Spleen (tissue), 11 donors: ENCODE measurements at regions not wholly inside any gene's neighbourhood (a gene's known extent, or its start where the extent isn't known, plus 50 kb on each side); places are given as distances from the start of the nearest gene placed in this dataset.
A peak's percentile ranks its signal among the peaks of the same experiment; 100 is the strongest.

ENCODE experiments used
- DNase-seq: peaks from one replicate; pipeline ENCODE4 v3.0.0-alpha.2; 2020
- H3K27ac ChIP-seq, 8 donors: fragments of 200-600 bp; sonication (generic) in 7 of 8; 1 replicate in 4 of 8; 2 replicates in 4 of 8; pipeline versions ENCODE4 v1.5.0 to v1.8.0; 2016 to 2021; ENCODE audit warnings: inconsistent platforms in 4 of 8, mild to moderate bottlenecking in 4 of 8, moderate library complexity in 1 of 8
- H3K27me3 ChIP-seq, 7 donors: fragments of 200-600 bp; sonication (generic) in 6 of 7; replicated peaks in 1 of 7; 1 replicate in 4 of 7; 2 replicates in 3 of 7; pipeline versions ENCODE4 v1.5.0 to v1.8.0; 2016 to 2021; ENCODE audit warnings: inconsistent platforms in 3 of 7, mild to moderate bottlenecking in 1 of 7
- H3K36me3 ChIP-seq, 6 donors: fragments of 200-600 bp; sonication (generic) in 5 of 6; 1 replicate in 4 of 6; 2 replicates in 2 of 6; pipeline versions ENCODE4 v1.5.0 to v1.8.0; 2016 to 2021; ENCODE audit warnings: inconsistent platforms in 2 of 6
- H3K4me1 ChIP-seq, 6 donors: fragments of 200-600 bp; sonication (generic) in 5 of 6; 1 replicate in 3 of 6; 2 replicates in 3 of 6; pipeline versions ENCODE4 v1.5.0 to v1.8.0; 2016 to 2021; ENCODE audit warnings: inconsistent platforms in 3 of 6
- H3K4me3 ChIP-seq, 8 donors: fragments of 200-600 bp; sonication (generic) in 7 of 8; 1 replicate in 4 of 8; 2 replicates in 4 of 8; pipeline versions ENCODE4 v1.5.0 to v1.8.0; 2016 to 2021; ENCODE audit warnings: inconsistent platforms in 4 of 8, mild to moderate bottlenecking in 4 of 8, moderate library complexity in 2 of 8
- H3K9me3 ChIP-seq, 8 donors: fragments of 200-600 bp; sonication (generic) in 7 of 8; 1 replicate in 4 of 8; 2 replicates in 4 of 8; pipeline versions ENCODE4 v1.5.0 to v1.8.0; 2016 to 2021; ENCODE audit warnings: inconsistent platforms in 4 of 8
- CTCF ChIP-seq, 11 experiments: fragments of 200-600 bp in 7 of 11; fragments of 450-650 bp in 4 of 11; sonication (generic) in 4 of 11; IDR thresholded peaks in 8 of 11; conservative IDR thresholded peaks in 3 of 11; 1 replicate in 7 of 11; 2 replicates in 4 of 11; pipeline versions ENCODE4 v1.4.0 to v1.8.0; 2016 to 2021; ENCODE audit warnings: antibody characterized with exemption in 11 of 11, inconsistent platforms in 4 of 11, mild to moderate bottlenecking in 1 of 11
- POLR2A ChIP-seq, 3 donors: fragments of 450-650 bp; IDR thresholded peaks; one replicate each; pipeline ENCODE4 v1.5.1; 2017; ENCODE audit warnings: antibody characterized with exemption in 3 of 3, mild to moderate bottlenecking in 1 of 3
- POLR2AphosphoS5 ChIP-seq, 3 donors: sonication (generic); formaldehyde crosslinking; IDR thresholded peaks; one replicate each; pipeline ENCODE4 v1.5.1; 2017; ENCODE audit warnings: antibody characterized with exemption in 3 of 3
- WGBS, 5 donors: extraction: QIAGEN DNeasy Blood & Tissue Kit in 3 of 5; methylation state at CpG; one replicate each; pipeline versions ENCODE4 v1.1.5 to v1.1.7; 2013 to 2018; 5-methylcytosine and 5-hydroxymethylcytosine counted together
- intact Hi-C: fragments of 100-400 bp; cut with DNase I; formaldehyde crosslinking; loops from one replicate; pipeline ENCODE4 v1.15.0; 2023; ENCODE audit warnings: low total_unique reads
- donor health status: healthy with polysubstance abuse.
- donor health status: DM: no; HTN: no; CAD: no; lungs with moderate emphysema.
- donor health status: DM: no; HTN: no; CAD: no.
- donor health status: Bipolar disorder and iron deficiency.
- donor health status: healthy.
- donor health status: DM: no; HTN: no; CAD: no.
- donor health status: DM: yes; HTN: yes; CAD: no.

- no peaks in the 10 kb centered on the region for H3K27me3 ChIP-seq
- WGBS, 5 donors, result 90 to 97% (median 92%) methylated on average over 6 of the region's 6 CpGs
- no peaks in the 10 kb centered on the region for H3K9me3 ChIP-seq
- intact Hi-C loops, result loop anchor here (10.0 kb wide), 1 partner anchor 348 kb away; no protein-coding TSS in a partner anchor
- no peaks in the 10 kb centered on the region for H3K36me3 ChIP-seq
- no peak overlapping the region for H3K4me3 ChIP-seq
- DNase-seq, result no peak
- TF ChIP-seq CTCF (IDR thresholded peaks at IDR 0.05 in 8 of 11, conservative IDR thresholded peaks at IDR 0.05 in 3 of 11), result no peak
- H3K27ac ChIP-seq, result peak overlapping the region in 6 of 8 donors; percentile 34 to 59 (median 54)
- peaks cover 0 to 7% (median 0%) of the 10 kb centered on the region in 6 donors for H3K4me1 ChIP-seq
Observed at GRCh38 chr3:66133050-66133757, 87.6 kb upstream of the SLC25A26 start.

GRCh38 chr3:66128623-66129022, 89.9 kb upstream of the MAGI1 start:
- H3K4me1 ChIP-seq, result peaks cover 0 to 6% (median 0%) of the 10 kb centered on the region in 6 donors
- WGBS, 5 donors, result 62 to 92% (median 71%) methylated on average over 1 of the region's 1 CpG

GRCh38 chr3:66121318-66121717, 82.6 kb upstream of the MAGI1 start:
- Histone ChIP-seq H3K4me1 (no peaks in the 10 kb centered on the region), H3K27me3 (no peaks in the 10 kb centered on the region), H3K9me3 (no peaks in the 10 kb centered on the region), H3K27ac (no peak overlapping the region), H3K36me3 (no peaks in the 10 kb centered on the region), H3K4me3 (no peak overlapping the region)
- intact Hi-C loops, result no loop called here
- TF ChIP-seq POLR2A (IDR thresholded peaks at IDR 0.05), result no peak
- TF ChIP-seq CTCF (IDR thresholded peaks at IDR 0.05 in 8 of 11, conservative IDR thresholded peaks at IDR 0.05 in 3 of 11), result no peak
- no peak for TF ChIP-seq POLR2AphosphoS5 (IDR thresholded peaks at IDR 0.05)
- DNase-seq, result no peak
- 70 to 94% (median 85%) methylated on average over 6 of the region's 6 CpGs for WGBS, 5 donors

More at GRCh38 chr3:66128623-66129022, 89.9 kb upstream of the MAGI1 start:
- no peak for DNase-seq
- TF ChIP-seq CTCF (IDR thresholded peaks at IDR 0.05 in 8 of 11, conservative IDR thresholded peaks at IDR 0.05 in 3 of 11), result no peak
- no peak for TF ChIP-seq POLR2AphosphoS5 (IDR thresholded peaks at IDR 0.05)
- TF ChIP-seq POLR2A (IDR thresholded peaks at IDR 0.05), result no peak
- Histone ChIP-seq H3K27ac (no peak overlapping the region), H3K4me3 (no peak overlapping the region), H3K36me3 (no peaks in the 10 kb centered on the region), H3K9me3 (no peaks in the 10 kb centered on the region), H3K27me3 (no peaks in the 10 kb centered on the region)
- intact Hi-C loops, result no loop called here

GRCh38 chr3:66115858-66116654, 77.3 kb upstream of the MAGI1 start:
- no peaks in the 10 kb centered on the region for H3K9me3 ChIP-seq
- peaks cover 0 to 5% (median 0%) of the 10 kb centered on the region in 6 donors for H3K4me1 ChIP-seq
- H3K36me3 ChIP-seq, result no peaks in the 10 kb centered on the region
- TF ChIP-seq POLR2A (IDR thresholded peaks at IDR 0.05), result no peak
- no peak for TF ChIP-seq POLR2AphosphoS5 (IDR thresholded peaks at IDR 0.05)
- no peak for TF ChIP-seq CTCF (IDR thresholded peaks at IDR 0.05 in 8 of 11, conservative IDR thresholded peaks at IDR 0.05 in 3 of 11)
- H3K27ac ChIP-seq, result no peak overlapping the region
- 69 to 82% (median 74%) methylated on average over 6 of the region's 6 CpGs for WGBS, 5 donors
- H3K4me3 ChIP-seq, result no peak overlapping the region
- H3K27me3 ChIP-seq, result no peaks in the 10 kb centered on the region
- intact Hi-C loops, result no loop called here
- no peak for DNase-seq
